ENCODE measurements at regions not wholly inside any gene's neighbourhood (a gene's known extent, or its start where the extent isn't known, plus 50 kb on each side); places are given as distances from the start of the nearest gene placed in this dataset.

- ChIA-PET CTCF (no interaction called here), POLR2A (no interaction called here)
- TF ChIP-seq, protein P1, sequence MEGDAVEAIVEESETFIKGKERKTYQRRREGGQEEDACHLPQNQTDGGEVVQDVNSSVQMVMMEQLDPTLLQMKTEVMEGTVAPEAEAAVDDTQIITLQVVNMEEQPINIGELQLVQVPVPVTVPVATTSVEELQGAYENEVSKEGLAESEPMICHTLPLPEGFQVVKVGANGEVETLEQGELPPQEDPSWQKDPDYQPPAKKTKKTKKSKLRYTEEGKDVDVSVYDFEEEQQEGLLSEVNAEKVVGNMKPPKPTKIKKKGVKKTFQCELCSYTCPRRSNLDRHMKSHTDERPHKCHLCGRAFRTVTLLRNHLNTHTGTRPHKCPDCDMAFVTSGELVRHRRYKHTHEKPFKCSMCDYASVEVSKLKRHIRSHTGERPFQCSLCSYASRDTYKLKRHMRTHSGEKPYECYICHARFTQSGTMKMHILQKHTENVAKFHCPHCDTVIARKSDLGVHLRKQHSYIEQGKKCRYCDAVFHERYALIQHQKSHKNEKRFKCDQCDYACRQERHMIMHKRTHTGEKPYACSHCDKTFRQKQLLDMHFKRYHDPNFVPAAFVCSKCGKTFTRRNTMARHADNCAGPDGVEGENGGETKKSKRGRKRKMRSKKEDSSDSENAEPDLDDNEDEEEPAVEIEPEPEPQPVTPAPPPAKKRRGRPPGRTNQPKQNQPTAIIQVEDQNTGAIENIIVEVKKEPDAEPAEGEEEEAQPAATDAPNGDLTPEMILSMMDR (IDR thresholded peaks at IDR 0.05; ENCODE audit: insufficient read depth, low read length, missing control alignments), result no peak
- DNase-seq (ENCODE audit: low read depth, low spot score), result no peak
- H3K4me3 ChIP-seq (ENCODE audit: low read depth, low read length), result no peak overlapping the region
Observed at GRCh38 chr2:38167968-38168350, 92.0 kb upstream of the CYP1B1 start.

- TF ChIP-seq, protein P1 (IDR thresholded peaks at IDR 0.05; ENCODE audit: insufficient read depth, low read length, missing control alignments), result no peak
- POLR2A ChIA-PET, result no interaction called here
- DNase-seq (ENCODE audit: low read depth, low spot score), result no peak
- H3K4me3 ChIP-seq (ENCODE audit: low read depth, low read length), result no peak overlapping the region
- CTCF ChIA-PET, result no interaction called here
Observed at GRCh38 chr2:38165698-38166097, 89.7 kb upstream of the CYP1B1 start.

- TF ChIP-seq, protein P1 (IDR thresholded peaks at IDR 0.05; ENCODE audit: insufficient read depth, low read length, missing control alignments), result no peak
- ChIA-PET POLR2A (no interaction called here), CTCF (interaction anchor here (1.3 kb wide), 1 partner anchor 12 kb away, joined by 3 read pairs; no protein-coding TSS in a partner anchor)
- no peak for DNase-seq (ENCODE audit: low read depth, low spot score)
- no peak overlapping the region for H3K4me3 ChIP-seq (ENCODE audit: low read depth, low read length)
Observed at GRCh38 chr2:38164881-38165280, 88.9 kb upstream of the CYP1B1 start.

DNA sequence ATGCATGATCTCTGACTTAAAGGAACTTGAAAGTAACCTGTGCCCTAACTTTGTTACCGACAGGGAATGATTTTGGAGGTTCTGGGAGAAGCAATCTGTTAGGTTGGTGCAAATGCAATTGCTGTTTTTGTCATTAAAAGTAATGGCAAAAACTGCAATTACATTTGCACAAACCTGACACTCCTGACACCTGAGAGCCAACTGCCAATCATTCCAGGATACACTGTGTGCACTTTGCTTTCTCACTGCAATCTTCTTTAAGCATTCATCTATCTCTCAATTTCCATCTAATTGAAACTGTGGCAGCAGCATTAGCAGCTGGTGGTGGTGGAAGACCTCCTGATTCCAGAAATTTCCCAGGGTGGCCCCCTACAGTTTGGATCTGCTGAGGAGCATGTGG, 87.6 kb upstream of the CYP1B1 start:
- ChIA-PET POLR2A (no interaction called here), CTCF (interaction anchor here (1.3 kb wide), 1 partner anchor 11 kb away, joined by 3 read pairs; no protein-coding TSS in a partner anchor)
- H3K4me3 ChIP-seq (ENCODE audit: low read depth, low read length), result no peak overlapping the region
- TF ChIP-seq, protein P1 (IDR thresholded peaks at IDR 0.05; ENCODE audit: insufficient read depth, low read length, missing control alignments), result no peak
- DNase-seq (ENCODE audit: low read depth, low spot score), result no peak

DNA sequence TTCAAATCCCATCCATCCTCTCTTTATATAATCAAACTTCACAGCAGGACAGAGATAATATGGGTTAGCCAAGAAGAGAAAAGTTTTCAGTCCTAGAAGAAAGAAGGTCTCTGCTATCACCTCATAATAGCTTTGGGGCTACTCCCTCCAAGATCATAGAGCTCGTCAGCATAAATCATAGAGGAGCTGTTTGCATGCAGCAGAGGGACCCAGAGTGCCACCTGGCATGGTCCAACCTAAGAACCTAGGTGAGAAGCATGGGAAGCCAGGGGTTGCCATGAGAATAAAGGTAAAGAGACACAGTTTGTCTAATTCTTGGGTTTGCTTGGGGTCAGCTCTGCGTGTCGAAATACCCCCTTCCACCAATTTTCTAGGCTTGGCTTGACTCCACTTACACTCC, 87.1 kb upstream of the CYP1B1 start:
- TF ChIP-seq, protein P1 (IDR thresholded peaks at IDR 0.05; ENCODE audit: insufficient read depth, low read length, missing control alignments), result no peak
- CTCF ChIA-PET, result no interaction called here
- POLR2A ChIA-PET, result no interaction called here
- H3K4me3 ChIP-seq (ENCODE audit: low read depth, low read length), result no peak overlapping the region
- DNase-seq (ENCODE audit: low read depth, low spot score), result no peak

DNA sequence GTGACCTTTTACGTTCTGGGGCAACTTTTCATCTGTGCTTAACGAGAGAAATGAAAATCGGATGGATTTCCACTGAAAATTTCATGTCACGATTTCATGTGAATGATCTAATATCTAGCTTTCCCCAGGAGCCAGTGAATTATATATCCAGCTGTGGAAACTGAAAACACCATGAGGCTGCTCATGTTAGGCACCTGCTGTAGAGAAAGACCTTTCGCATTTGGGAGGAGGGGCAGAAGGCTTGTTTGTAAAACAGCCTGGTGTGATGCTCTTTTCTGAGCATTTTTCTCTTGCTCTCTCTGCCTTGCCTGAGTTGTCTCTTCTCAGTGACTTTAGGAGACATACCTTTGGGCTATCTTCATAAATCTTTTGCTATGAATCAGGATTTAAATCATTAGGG, 84.6 kb upstream of the CYP1B1 start:
- H3K4me3 ChIP-seq (ENCODE audit: low read depth, low read length), result no peak overlapping the region
- TF ChIP-seq, protein P1 (IDR thresholded peaks at IDR 0.05; ENCODE audit: insufficient read depth, low read length, missing control alignments), result no peak
- no peak for DNase-seq (ENCODE audit: low read depth, low spot score)
- ChIA-PET POLR2A (no interaction called here), CTCF (no interaction called here)

Measured in AG04449 (cell line).